ENCODE measurements at regions not wholly inside any gene's neighbourhood (a gene's known extent, or its start where the extent isn't known, plus 50 kb on each side); places are given as distances from the start of the nearest gene placed in this dataset.

- H3K9me3 ChIP-seq (ENCODE audit: control insufficient read depth, insufficient read depth, low read depth, low read length), result no peaks in the 10 kb centered on the region
- no peaks in the 10 kb centered on the region for H3K27me3 ChIP-seq (ENCODE audit: control insufficient read depth, insufficient read depth, low read length)
- in situ Hi-C loops (cut with HindIII; ENCODE audit: low pct_unique_long_range_greater_than_20kb, low sequenced_read_pairs), result no loop called here
- H3K36me3 ChIP-seq (ENCODE audit: control insufficient read depth, insufficient read depth, low read length), result no peaks in the 10 kb centered on the region
- no TSS peak for BruUV-seq (replicated peaks)
- H3K4me3 ChIP-seq (ENCODE audit: low read depth in 2 of 2, low read length in 2 of 2), result no peak overlapping the region
- intact Hi-C loops (cut with micrococcal nuclease; ENCODE audit: unreplicated experiment), result no loop called here
- ChIA-PET POLR2A (no interaction called here), CTCF (no interaction called here)
- no peak for TF ChIP-seq POLR2AphosphoS5 (IDR thresholded peaks at IDR 0.05; ENCODE audit: low read depth, low read length)
- TF ChIP-seq CTCF (IDR thresholded peaks at IDR 0.05), result no peak
- no peak for TF ChIP-seq REST (IDR thresholded peaks at IDR 0.05; ENCODE audit: insufficient read depth in 1 of 2, low read depth in 2 of 2, low read length in 1 of 2)
- no peak for TF ChIP-seq SIN3A (IDR thresholded peaks at IDR 0.05; ENCODE audit: borderline replicate concordance, insufficient read depth, low read depth, low read length)
- no peak for TF ChIP-seq TCF7L2 (IDR thresholded peaks at IDR 0.05; ENCODE audit: low read depth, low read length)
- no peaks in the 10 kb centered on the region for H3K4me1 ChIP-seq (ENCODE audit: control insufficient read depth, insufficient read depth, low read length)
- ATAC-seq (no peak), DNase-seq (ENCODE audit: low read depth, low spot score) (no peak)
- no peak overlapping the region for H3K27ac ChIP-seq (ENCODE audit: low read length)
Measured at GRCh38 chr21:19842601-19843000, 1155.6 kb upstream of the NCAM2 start.

- H3K27me3 ChIP-seq (ENCODE audit: control insufficient read depth, insufficient read depth, low read length), result no peaks in the 10 kb centered on the region
- intact Hi-C loops (cut with micrococcal nuclease; ENCODE audit: unreplicated experiment), result no loop called here
- CTCF ChIA-PET, result no interaction called here
- H3K4me3 ChIP-seq (ENCODE audit: low read depth in 2 of 2, low read length in 2 of 2), result no peak overlapping the region
- no TSS peak for BruUV-seq (replicated peaks)
- POLR2A ChIA-PET, result no interaction called here
- DNase-seq (ENCODE audit: low read depth, low spot score), result no peak
- no peaks in the 10 kb centered on the region for H3K9me3 ChIP-seq (ENCODE audit: control insufficient read depth, insufficient read depth, low read depth, low read length)
- in situ Hi-C loops (cut with HindIII; ENCODE audit: low pct_unique_long_range_greater_than_20kb, low sequenced_read_pairs), result no loop called here
- no peak for ATAC-seq
- TF ChIP-seq TCF7L2 (IDR thresholded peaks at IDR 0.05; ENCODE audit: low read depth, low read length) (no peak), POLR2AphosphoS5 (IDR thresholded peaks at IDR 0.05; ENCODE audit: low read depth, low read length) (no peak), SIN3A (IDR thresholded peaks at IDR 0.05; ENCODE audit: borderline replicate concordance, insufficient read depth, low read depth, low read length) (no peak), REST (IDR thresholded peaks at IDR 0.05; ENCODE audit: insufficient read depth in 1 of 2, low read depth in 2 of 2, low read length in 1 of 2) (no peak)
- no peaks in the 10 kb centered on the region for H3K36me3 ChIP-seq (ENCODE audit: control insufficient read depth, insufficient read depth, low read length)
- H3K27ac ChIP-seq (ENCODE audit: low read length), result no peak overlapping the region
- H3K4me1 ChIP-seq (ENCODE audit: control insufficient read depth, insufficient read depth, low read length), result no peaks in the 10 kb centered on the region
Measured at GRCh38 chr21:19844334-19844733, 1153.9 kb upstream of the NCAM2 start.
